SK-N-SH treated with all-trans-retinoic acid at 6 μM for 48 hours (cell line): ENCODE measurements at regions not wholly inside any gene's neighbourhood (a gene's known extent, or its start where the extent isn't known, plus 50 kb on each side); places are given as distances from the start of the nearest gene placed in this dataset.

ENCODE experiments used
- ATAC-seq: fragments of 200-7000 bp; cut with Tn5 transposase; 3 replicates; pipeline ENCODE4 v1.9.1; 2020; ENCODE audit warnings: mild to moderate bottlenecking, moderate library complexity
- ARNTL ChIP-seq: fragments of 450-650 bp; formaldehyde crosslinking; IDR thresholded peaks from 2 replicates; pipeline ENCODE4 v1.5.0; 2020; ENCODE audit warnings: low read depth, mild to moderate bottlenecking, moderate library complexity, borderline replicate concordance
- BACH2 ChIP-seq: fragments of 250-450 bp; sonication (Bioruptor Pico); IDR thresholded peaks from 2 replicates; pipeline ENCODE4 v1.9.0; 2021; ENCODE audit warnings: mild to moderate bottlenecking, borderline replicate concordance
- CSDC2 ChIP-seq: fragments of 250-450 bp; sonication (Bioruptor Pico); IDR thresholded peaks from 2 replicates; pipeline ENCODE4 v1.5.0; 2020; ENCODE audit warnings: mild to moderate bottlenecking, moderate library complexity
- CSRNP3 ChIP-seq: fragments of 250-450 bp; sonication (Bioruptor Pico); IDR thresholded peaks from 2 replicates; pipeline ENCODE4 v1.5.1; 2021; ENCODE audit warnings: mild to moderate bottlenecking, moderate library complexity
- ESRRG ChIP-seq: fragments of 250-450 bp; sonication (Bioruptor Pico); IDR thresholded peaks from 2 replicates; pipeline ENCODE4 v1.6.1; 2021; ENCODE audit warnings: mild to moderate bottlenecking
- GLIS3 ChIP-seq: fragments of 250-450 bp; sonication (Bioruptor Pico); IDR thresholded peaks from 2 replicates; pipeline ENCODE4 v1.5.0; 2020; ENCODE audit warnings: mild to moderate bottlenecking, moderate library complexity
- ISL1 ChIP-seq: fragments of 250-450 bp; sonication (Bioruptor Pico); IDR thresholded peaks from 2 replicates; pipeline ENCODE4 v2.1.2; 2022; ENCODE audit warnings: mild to moderate bottlenecking, moderate library complexity
- OSR1 ChIP-seq: fragments of 250-450 bp; sonication (Bioruptor Pico); IDR thresholded peaks from 2 replicates; pipeline ENCODE4 v1.8.0; 2022; ENCODE audit warnings: moderate library complexity, mild to moderate bottlenecking, inconsistent platforms
- PATZ1 ChIP-seq: fragments of 250-450 bp; sonication (Bioruptor Pico); IDR thresholded peaks from 2 replicates; pipeline ENCODE4 v1.8.0; 2020; ENCODE audit warnings: mild to moderate bottlenecking, moderate library complexity, borderline replicate concordance
- POU6F1 ChIP-seq: fragments of 250-450 bp; sonication (Bioruptor Pico); IDR thresholded peaks from 2 replicates; pipeline ENCODE4 v1.8.0; 2021; ENCODE audit warnings: low read depth, mild to moderate bottlenecking, moderate library complexity, borderline replicate concordance
- PPARA ChIP-seq: fragments of 250-450 bp; sonication (Bioruptor Pico); IDR thresholded peaks from 2 replicates; pipeline ENCODE4 v1.5.0; 2020; ENCODE audit warnings: mild to moderate bottlenecking, borderline replicate concordance
- RARB ChIP-seq: fragments of 250-450 bp; sonication (Bioruptor Pico); IDR thresholded peaks from 2 replicates; pipeline ENCODE4 v1.8.0; 2021; ENCODE audit warnings: mild to moderate bottlenecking, moderate library complexity
- SNAI2 ChIP-seq: fragments of 250-450 bp; sonication (Bioruptor Pico); IDR thresholded peaks from 2 replicates; pipeline ENCODE4 v1.5.0; 2020; ENCODE audit warnings: mild to moderate bottlenecking, moderate library complexity
- TOX ChIP-seq: fragments of 250-450 bp; sonication (Bioruptor Pico); IDR thresholded peaks from 2 replicates; pipeline ENCODE4 v1.8.0; 2021; ENCODE audit warnings: mild to moderate bottlenecking, moderate library complexity, borderline replicate concordance
- TSHZ2 ChIP-seq: fragments of 250-450 bp; sonication (Bioruptor Pico); IDR thresholded peaks from 2 replicates; pipeline ENCODE4 v1.5.0; 2020; ENCODE audit warnings: mild to moderate bottlenecking, moderate library complexity
- ZC3H10 ChIP-seq: fragments of 250-450 bp; sonication (Bioruptor Pico); IDR thresholded peaks from 2 replicates; pipeline ENCODE4 v1.5.1; 2021; ENCODE audit warnings: mild to moderate bottlenecking, moderate library complexity
- ZFP3 ChIP-seq: fragments of 250-450 bp; sonication (Bioruptor Pico); IDR thresholded peaks from 2 replicates; pipeline ENCODE4 v1.5.0; 2020; ENCODE audit warnings: mild to moderate bottlenecking, moderate library complexity
- ZFP30 ChIP-seq: fragments of 450-650 bp; formaldehyde crosslinking; IDR thresholded peaks from 2 replicates; pipeline ENCODE4 v1.5.0; 2022; ENCODE audit warnings: mild to moderate bottlenecking, moderate library complexity
- ZNF565 ChIP-seq: fragments of 450-650 bp; formaldehyde crosslinking; conservative IDR thresholded peaks from 2 replicates; pipeline ENCODE4 v1.5.0; 2020; ENCODE audit warnings: low read depth, mild to moderate bottlenecking, moderate library complexity
- ZNF70 ChIP-seq: fragments of 450-650 bp; formaldehyde crosslinking; IDR thresholded peaks from 2 replicates; pipeline ENCODE4 v1.5.0; 2020; ENCODE audit warnings: mild to moderate bottlenecking, moderate library complexity
- ZNF8 ChIP-seq: fragments of 450-650 bp; formaldehyde crosslinking; IDR thresholded peaks from 2 replicates; pipeline ENCODE4 v1.5.0; 2020; ENCODE audit warnings: mild to moderate bottlenecking, moderate library complexity

DNA sequence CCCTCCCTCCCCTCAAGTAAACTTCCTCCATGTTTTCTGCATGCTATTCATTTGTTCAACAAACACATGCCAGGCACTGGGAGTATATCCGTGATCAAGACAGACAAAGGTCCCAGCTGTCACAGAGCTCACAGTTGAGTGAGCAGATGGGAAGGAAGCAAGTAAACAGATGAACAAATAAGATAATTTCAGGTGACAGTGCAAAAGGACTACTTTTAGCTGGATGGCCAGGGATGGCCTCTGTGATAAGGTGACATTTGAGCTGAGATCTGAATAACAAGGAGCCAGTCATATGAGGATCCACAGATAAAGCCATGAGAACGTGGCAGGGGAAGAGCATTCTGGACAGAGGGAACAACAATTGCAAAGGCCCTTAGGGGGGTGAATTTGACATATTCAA lies 121.7 kb upstream of the RAD23B start:
- ATAC-seq: no peak
- TF ChIP-seq CSRNP3 (CRISPR knock-in tag) (no peak), PPARA (CRISPR knock-in tag) (no peak), CSDC2 (CRISPR knock-in tag) (no peak), ESRRG (CRISPR knock-in tag) (no peak), ARNTL (CRISPR knock-in tag) (no peak), TOX (CRISPR knock-in tag) (no peak), OSR1 (CRISPR knock-in tag) (no peak), ZNF565 (CRISPR knock-in tag) (no peak), TSHZ2 (CRISPR knock-in tag) (no peak), BACH2 (CRISPR knock-in tag) (no peak), ZNF8 (CRISPR knock-in tag) (no peak), SNAI2 (CRISPR knock-in tag) (no peak), ZC3H10 (CRISPR knock-in tag) (no peak), GLIS3 (CRISPR knock-in tag) (no peak), POU6F1 (CRISPR knock-in tag) (no peak), ZNF70 (no peak), ZFP30 (no peak)

GRCh38 chr9:107163370-107163769 lies 119.7 kb upstream of the RAD23B start:
- no peak for ATAC-seq
- no peak for TF ChIP-seq GLIS3 (CRISPR knock-in tag)
- no peak for TF ChIP-seq OSR1 (CRISPR knock-in tag)

- ATAC-seq: no peak
- TF ChIP-seq ZC3H10 (CRISPR knock-in tag): no peak
Observed at GRCh38 chr9:107169796-107170195, 113.3 kb upstream of the RAD23B start.

- no peak for ATAC-seq
- TF ChIP-seq OSR1 (CRISPR knock-in tag) (no peak), ZC3H10 (CRISPR knock-in tag) (no peak), ZNF565 (CRISPR knock-in tag) (no peak), ZNF8 (CRISPR knock-in tag) (no peak), PATZ1 (no peak), TOX (CRISPR knock-in tag) (no peak), PPARA (CRISPR knock-in tag) (no peak), ESRRG (CRISPR knock-in tag) (no peak), TSHZ2 (CRISPR knock-in tag) (no peak), ZNF70 (no peak), ISL1 (CRISPR knock-in tag) (no peak), RARB (CRISPR knock-in tag) (no peak), GLIS3 (CRISPR knock-in tag) (no peak), CSDC2 (CRISPR knock-in tag) (no peak), ARNTL (CRISPR knock-in tag) (no peak), ZFP3 (CRISPR knock-in tag) (no peak), POU6F1 (CRISPR knock-in tag) (no peak), CSRNP3 (CRISPR knock-in tag) (no peak)
Observed at GRCh38 chr9:107170801-107171200, 112.3 kb upstream of the RAD23B start.
